Liver (tissue), 8 donors: ENCODE measurements at regions not wholly inside any gene's neighbourhood (a gene's known extent, or its start where the extent isn't known, plus 50 kb on each side); places are given as distances from the start of the nearest gene placed in this dataset.

Experiments used
- DNase-seq: peaks from one replicate; pipeline ENCODE4 v3.0.0-alpha.2; 2017; ENCODE audit warnings: low spot score
- H3K27ac ChIP-seq, 2 donors: one replicate each; pipeline ENCODE4 v1.7.0; 2013; ENCODE audit warnings: inconsistent platforms in 2 of 2, low read length in 2 of 2, control low read depth in 1 of 2, low read depth in 1 of 2, mild to moderate bottlenecking in 1 of 2
- H3K27me3 ChIP-seq, 4 donors: one replicate each; pipeline versions ENCODE4 v1.6.1 to v1.7.0; 2013; ENCODE audit warnings: low read length in 3 of 4, inconsistent platforms in 1 of 4, mild to moderate bottlenecking in 1 of 4, moderate library complexity in 1 of 4; ENCODE audit not compliant: control insufficient read depth in 4 of 4, insufficient read depth in 4 of 4
- H3K36me3 ChIP-seq, 4 donors: one replicate each; pipeline versions ENCODE4 v1.6.1 to v1.7.0; 2013; ENCODE audit warnings: low read length in 3 of 4, mild to moderate bottlenecking in 3 of 4, low read depth in 1 of 4, moderate library complexity in 1 of 4; ENCODE audit not compliant: control insufficient read depth in 4 of 4, insufficient read depth in 3 of 4
- H3K4me1 ChIP-seq, 4 donors: one replicate each; pipeline versions ENCODE4 v1.6.1 to v1.7.0; 2013; ENCODE audit warnings: low read length in 3 of 4, mild to moderate bottlenecking in 3 of 4, moderate library complexity in 1 of 4; ENCODE audit not compliant: control insufficient read depth in 4 of 4, insufficient read depth in 4 of 4
- H3K4me3 ChIP-seq, 3 donors: one replicate each; pipeline versions ENCODE4 v1.6.1 to v1.7.0; 2013; ENCODE audit warnings: low read length in 3 of 3, control low read depth in 1 of 3, low read depth in 1 of 3, mild to moderate bottlenecking in 1 of 3
- H3K9ac ChIP-seq, 2 donors: one replicate each; pipeline ENCODE4 v1.7.0; 2013; ENCODE audit warnings: low read length in 2 of 2, mild to moderate bottlenecking in 2 of 2, moderate library complexity in 2 of 2, control low read depth in 1 of 2, low read depth in 1 of 2
- H3K9me3 ChIP-seq, 4 donors: one replicate each; pipeline versions ENCODE4 v1.6.1 to v1.7.0; 2013; ENCODE audit warnings: low read length in 3 of 4; ENCODE audit not compliant: control insufficient read depth in 4 of 4
- EGR1 ChIP-seq, 2 donors: IDR thresholded peaks; 2 replicates each; pipeline ENCODE4 v1.6.1; 2016 to 2018; ENCODE audit warnings: antibody characterized with exemption in 2 of 2, low read depth in 2 of 2
- FOXA1 ChIP-seq: IDR thresholded peaks from 2 replicates; pipeline ENCODE4 v1.6.1; 2016; ENCODE audit warnings: antibody characterized with exemption
- FOXA2 ChIP-seq: IDR thresholded peaks from 2 replicates; pipeline ENCODE4 v1.6.1; 2016; ENCODE audit warnings: antibody characterized with exemption
- GABPA ChIP-seq, 2 donors: IDR thresholded peaks in 1 of 2; conservative IDR thresholded peaks in 1 of 2; 2 replicates each; pipeline ENCODE4 v1.6.1; 2016; ENCODE audit warnings: antibody characterized with exemption in 2 of 2, mild to moderate bottlenecking in 1 of 2, moderate library complexity in 1 of 2
- HNF4A ChIP-seq, 2 donors: conservative IDR thresholded peaks; 2 replicates each; pipeline ENCODE4 v1.6.1; 2016; ENCODE audit warnings: antibody characterized with exemption in 2 of 2, mild to moderate bottlenecking in 2 of 2
- HNF4G ChIP-seq: IDR thresholded peaks from 2 replicates; pipeline ENCODE4 v1.6.1; 2016; ENCODE audit warnings: antibody characterized with exemption
- JUND ChIP-seq, 2 donors: IDR thresholded peaks; 2 replicates each; pipeline ENCODE4 v1.6.1; 2016; ENCODE audit warnings: antibody characterized with exemption in 2 of 2
- NR2F2 ChIP-seq: IDR thresholded peaks from 2 replicates; pipeline ENCODE4 v1.6.1; 2016; ENCODE audit warnings: antibody characterized with exemption
- RAD21 ChIP-seq, 2 donors: IDR thresholded peaks; 2 replicates each; pipeline ENCODE4 v1.6.1; 2016; ENCODE audit warnings: antibody characterized with exemption in 2 of 2, mild to moderate bottlenecking in 2 of 2
- SP1 ChIP-seq: IDR thresholded peaks from 2 replicates; pipeline ENCODE4 v1.6.1; 2018; ENCODE audit warnings: antibody characterized with exemption, mild to moderate bottlenecking
- TAF1 ChIP-seq: conservative IDR thresholded peaks from 2 replicates; pipeline ENCODE4 v1.6.1; 2016; ENCODE audit warnings: antibody characterized with exemption, mild to moderate bottlenecking
- YY1 ChIP-seq: IDR thresholded peaks from 2 replicates; pipeline ENCODE4 v1.6.1; 2016; ENCODE audit warnings: antibody characterized with exemption, mild to moderate bottlenecking
- WGBS: extraction: QIAGEN DNeasy Blood & Tissue Kit; methylation state at CpG from one replicate; pipeline ENCODE4 v1.1.7; 2013; 5-methylcytosine and 5-hydroxymethylcytosine counted together
- TF ChIP-seq, protein P1 (sequence below): IDR thresholded peaks from 2 replicates; pipeline ENCODE4 v1.6.1; 2016; ENCODE audit warnings: antibody characterized with exemption
- TF ChIP-seq, protein P2 (sequence below): IDR thresholded peaks from 2 replicates; pipeline ENCODE4 v1.6.1; 2016; ENCODE audit warnings: antibody characterized with exemption
- TF ChIP-seq, protein P3 (sequence below): fragments of 150-350 bp; IDR thresholded peaks from 2 replicates; pipeline ENCODE4 v1.5.1; 2017; ENCODE audit warnings: improper control_type of control experiment, low read depth, low read length; ENCODE audit not compliant: missing input control
- TF ChIP-seq, protein P4 (sequence below): IDR thresholded peaks from 2 replicates; pipeline ENCODE4 v1.6.1; 2016; ENCODE audit warnings: antibody characterized with exemption, mild to moderate bottlenecking
- TF ChIP-seq, protein P5 (sequence below): IDR thresholded peaks from 2 replicates; pipeline ENCODE4 v1.6.1; 2016; ENCODE audit warnings: antibody characterized with exemption
- donor health status: healthy.
- donor health status: healthy.
- donor health status: healthy.
- donor health status: healthy.
- donor health status: healthy.

DNA sequence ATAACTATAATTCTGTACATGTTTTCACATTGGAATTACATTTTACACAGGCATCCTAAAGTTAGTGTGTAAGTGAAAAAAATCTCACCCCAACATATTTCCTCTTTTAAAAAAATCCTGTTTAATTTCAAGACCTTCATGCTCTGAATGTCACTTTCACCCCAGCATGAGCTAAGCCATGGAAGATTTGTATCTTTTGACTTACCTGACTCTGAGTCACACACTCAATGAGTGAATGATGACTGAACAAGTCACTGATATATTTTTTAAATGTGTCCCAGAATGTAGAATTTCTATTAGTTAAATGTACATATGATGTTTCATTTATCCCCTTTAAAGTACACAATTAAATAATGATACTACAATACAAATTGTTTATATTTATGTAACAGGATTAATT is 199.9 kb upstream of the RBMS3 start:
- TF ChIP-seq, protein P1, sequence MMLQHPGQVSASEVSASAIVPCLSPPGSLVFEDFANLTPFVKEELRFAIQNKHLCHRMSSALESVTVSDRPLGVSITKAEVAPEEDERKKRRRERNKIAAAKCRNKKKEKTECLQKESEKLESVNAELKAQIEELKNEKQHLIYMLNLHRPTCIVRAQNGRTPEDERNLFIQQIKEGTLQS, result no peak
- TF ChIP-seq SP1 (no peak), GABPA (IDR thresholded peaks at IDR 0.05 in 1 of 2, conservative IDR thresholded peaks at IDR 0.05 in 1 of 2) (no peak), RAD21 (IDR thresholded peaks at IDR 0.05) (no peak), FOXA2 (no peak), HNF4A (conservative IDR thresholded peaks at IDR 0.05) (no peak), EGR1 (IDR thresholded peaks at IDR 0.05; ENCODE audit: low read depth in 2 of 2) (no peak), HNF4G (no peak), TAF1 (no peak), FOXA1 (no peak), JUND (IDR thresholded peaks at IDR 0.05) (no peak), YY1 (no peak), NR2F2 (no peak)
- TF ChIP-seq, protein P2, sequence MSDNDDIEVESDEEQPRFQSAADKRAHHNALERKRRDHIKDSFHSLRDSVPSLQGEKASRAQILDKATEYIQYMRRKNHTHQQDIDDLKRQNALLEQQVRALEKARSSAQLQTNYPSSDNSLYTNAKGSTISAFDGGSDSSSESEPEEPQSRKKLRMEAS, result no peak
- TF ChIP-seq, protein P3, sequence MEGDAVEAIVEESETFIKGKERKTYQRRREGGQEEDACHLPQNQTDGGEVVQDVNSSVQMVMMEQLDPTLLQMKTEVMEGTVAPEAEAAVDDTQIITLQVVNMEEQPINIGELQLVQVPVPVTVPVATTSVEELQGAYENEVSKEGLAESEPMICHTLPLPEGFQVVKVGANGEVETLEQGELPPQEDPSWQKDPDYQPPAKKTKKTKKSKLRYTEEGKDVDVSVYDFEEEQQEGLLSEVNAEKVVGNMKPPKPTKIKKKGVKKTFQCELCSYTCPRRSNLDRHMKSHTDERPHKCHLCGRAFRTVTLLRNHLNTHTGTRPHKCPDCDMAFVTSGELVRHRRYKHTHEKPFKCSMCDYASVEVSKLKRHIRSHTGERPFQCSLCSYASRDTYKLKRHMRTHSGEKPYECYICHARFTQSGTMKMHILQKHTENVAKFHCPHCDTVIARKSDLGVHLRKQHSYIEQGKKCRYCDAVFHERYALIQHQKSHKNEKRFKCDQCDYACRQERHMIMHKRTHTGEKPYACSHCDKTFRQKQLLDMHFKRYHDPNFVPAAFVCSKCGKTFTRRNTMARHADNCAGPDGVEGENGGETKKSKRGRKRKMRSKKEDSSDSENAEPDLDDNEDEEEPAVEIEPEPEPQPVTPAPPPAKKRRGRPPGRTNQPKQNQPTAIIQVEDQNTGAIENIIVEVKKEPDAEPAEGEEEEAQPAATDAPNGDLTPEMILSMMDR, result no peak
- TF ChIP-seq, protein P4, sequence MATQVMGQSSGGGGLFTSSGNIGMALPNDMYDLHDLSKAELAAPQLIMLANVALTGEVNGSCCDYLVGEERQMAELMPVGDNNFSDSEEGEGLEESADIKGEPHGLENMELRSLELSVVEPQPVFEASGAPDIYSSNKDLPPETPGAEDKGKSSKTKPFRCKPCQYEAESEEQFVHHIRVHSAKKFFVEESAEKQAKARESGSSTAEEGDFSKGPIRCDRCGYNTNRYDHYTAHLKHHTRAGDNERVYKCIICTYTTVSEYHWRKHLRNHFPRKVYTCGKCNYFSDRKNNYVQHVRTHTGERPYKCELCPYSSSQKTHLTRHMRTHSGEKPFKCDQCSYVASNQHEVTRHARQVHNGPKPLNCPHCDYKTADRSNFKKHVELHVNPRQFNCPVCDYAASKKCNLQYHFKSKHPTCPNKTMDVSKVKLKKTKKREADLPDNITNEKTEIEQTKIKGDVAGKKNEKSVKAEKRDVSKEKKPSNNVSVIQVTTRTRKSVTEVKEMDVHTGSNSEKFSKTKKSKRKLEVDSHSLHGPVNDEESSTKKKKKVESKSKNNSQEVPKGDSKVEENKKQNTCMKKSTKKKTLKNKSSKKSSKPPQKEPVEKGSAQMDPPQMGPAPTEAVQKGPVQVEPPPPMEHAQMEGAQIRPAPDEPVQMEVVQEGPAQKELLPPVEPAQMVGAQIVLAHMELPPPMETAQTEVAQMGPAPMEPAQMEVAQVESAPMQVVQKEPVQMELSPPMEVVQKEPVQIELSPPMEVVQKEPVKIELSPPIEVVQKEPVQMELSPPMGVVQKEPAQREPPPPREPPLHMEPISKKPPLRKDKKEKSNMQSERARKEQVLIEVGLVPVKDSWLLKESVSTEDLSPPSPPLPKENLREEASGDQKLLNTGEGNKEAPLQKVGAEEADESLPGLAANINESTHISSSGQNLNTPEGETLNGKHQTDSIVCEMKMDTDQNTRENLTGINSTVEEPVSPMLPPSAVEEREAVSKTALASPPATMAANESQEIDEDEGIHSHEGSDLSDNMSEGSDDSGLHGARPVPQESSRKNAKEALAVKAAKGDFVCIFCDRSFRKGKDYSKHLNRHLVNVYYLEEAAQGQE, result no peak
- TF ChIP-seq, protein P5, sequence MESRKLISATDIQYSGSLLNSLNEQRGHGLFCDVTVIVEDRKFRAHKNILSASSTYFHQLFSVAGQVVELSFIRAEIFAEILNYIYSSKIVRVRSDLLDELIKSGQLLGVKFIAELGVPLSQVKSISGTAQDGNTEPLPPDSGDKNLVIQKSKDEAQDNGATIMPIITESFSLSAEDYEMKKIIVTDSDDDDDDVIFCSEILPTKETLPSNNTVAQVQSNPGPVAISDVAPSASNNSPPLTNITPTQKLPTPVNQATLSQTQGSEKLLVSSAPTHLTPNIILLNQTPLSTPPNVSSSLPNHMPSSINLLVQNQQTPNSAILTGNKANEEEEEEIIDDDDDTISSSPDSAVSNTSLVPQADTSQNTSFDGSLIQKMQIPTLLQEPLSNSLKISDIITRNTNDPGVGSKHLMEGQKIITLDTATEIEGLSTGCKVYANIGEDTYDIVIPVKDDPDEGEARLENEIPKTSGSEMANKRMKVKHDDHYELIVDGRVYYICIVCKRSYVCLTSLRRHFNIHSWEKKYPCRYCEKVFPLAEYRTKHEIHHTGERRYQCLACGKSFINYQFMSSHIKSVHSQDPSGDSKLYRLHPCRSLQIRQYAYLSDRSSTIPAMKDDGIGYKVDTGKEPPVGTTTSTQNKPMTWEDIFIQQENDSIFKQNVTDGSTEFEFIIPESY, result no peak
- Histone ChIP-seq H3K9ac (no peak overlapping the region), H3K36me3 (no peaks in the 10 kb centered on the region), H3K9me3 (no peaks in the 10 kb centered on the region), H3K4me1 (no peaks in the 10 kb centered on the region), H3K27me3 (no peaks in the 10 kb centered on the region), H3K27ac (no peak overlapping the region), H3K4me3 (no peak overlapping the region)
- DNase-seq, result no peak

DNA sequence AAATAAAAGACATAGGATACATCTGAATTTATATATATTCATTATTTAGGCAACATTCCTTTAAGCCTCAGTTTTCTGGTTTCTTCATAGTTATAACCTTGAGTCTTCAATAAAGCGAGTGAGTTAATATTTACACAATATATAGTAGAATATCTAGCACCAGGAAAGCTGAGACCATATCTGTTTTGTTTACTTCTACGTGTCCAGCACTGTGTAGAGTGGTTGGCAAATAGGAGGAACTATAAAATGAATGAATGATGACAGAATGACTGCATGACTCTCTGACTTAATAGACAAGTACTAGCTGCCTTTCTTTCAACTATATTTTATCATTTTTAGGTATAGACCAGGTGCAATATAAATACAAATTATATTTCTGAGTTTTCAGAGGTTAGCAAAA is 197.8 kb upstream of the RBMS3 start:
- no peak overlapping the region for H3K9ac ChIP-seq
- peaks cover 0 to 5% (median 2%) of the 10 kb centered on the region in 4 donors for H3K9me3 ChIP-seq
- no peaks in the 10 kb centered on the region for H3K27me3 ChIP-seq
- H3K4me3 ChIP-seq, result no peak overlapping the region
- H3K27ac ChIP-seq, result no peak overlapping the region
- H3K4me1 ChIP-seq, result no peaks in the 10 kb centered on the region
- DNase-seq, result no peak
- 69% methylated on average over 2 of the region's 2 CpGs for WGBS
- H3K36me3 ChIP-seq, result no peaks in the 10 kb centered on the region
- TF ChIP-seq GABPA (IDR thresholded peaks at IDR 0.05 in 1 of 2, conservative IDR thresholded peaks at IDR 0.05 in 1 of 2), result no peak
- no peak for TF ChIP-seq TAF1
- TF ChIP-seq, protein P1, result no peak
- TF ChIP-seq, protein P5, result no peak
- no peak for TF ChIP-seq EGR1 (IDR thresholded peaks at IDR 0.05; ENCODE audit: low read depth in 2 of 2)
- TF ChIP-seq, protein P3, result no peak
